ENCODE measurements at regions not wholly inside any gene's neighbourhood (a gene's known extent, or its start where the extent isn't known, plus 50 kb on each side); places are given as distances from the start of the nearest gene placed in this dataset.

- Histone ChIP-seq H3K79me2 (ENCODE audit: insufficient read depth, low read length) (no peaks in the 10 kb centered on the region), H4K20me1 (ENCODE audit: insufficient read depth) (no peaks in the 10 kb centered on the region), H3K4me3 (replicated peaks in 1 of 2; ENCODE audit: low read depth in 1 of 2, low read length in 2 of 2) (no peak overlapping the region), H3K27me3 (ENCODE audit: insufficient read depth, low read length) (no peaks in the 10 kb centered on the region), H3K4me1 (ENCODE audit: control insufficient read depth in 1 of 2, insufficient read depth in 2 of 2, low read length in 2 of 2) (peaks cover 0 to 3% of the 10 kb centered on the region in 2 experiments; a peak in 1 of 4 replicates), H3K9ac (ENCODE audit: low read length) (no peak overlapping the region), H2AFZ (ENCODE audit: low read depth, low read length, poor library complexity, severe bottlenecking) (no peak overlapping the region), H3K9me3 (ENCODE audit: control insufficient read depth in 1 of 2, insufficient read depth in 1 of 2, low read depth in 1 of 2, low read length in 2 of 2) (no peaks in the 10 kb centered on the region), H3K9me2 (ENCODE audit: insufficient read depth) (no peaks in the 10 kb centered on the region), H3K36me3 (ENCODE audit: control insufficient read depth in 1 of 2, insufficient read depth in 2 of 2, low read length in 2 of 2) (no peaks in the 10 kb centered on the region), H3K27ac (ENCODE audit: low read depth, low read length) (no peak overlapping the region), H3K4me2 (ENCODE audit: low read length) (no peak overlapping the region)
- ChIA-PET POLR2A (no interaction called here), CTCF (interaction anchor here (1.0 kb wide), 1 partner anchor 10 kb away, joined by 3 read pairs; no protein-coding TSS in a partner anchor), RAD21 (ENCODE audit: low non-redundant PET in 1 of 2, low total read pairs in 2 of 2, uncharacterized antibody in 2 of 2, unreplicated experiment in 2 of 2) (no interaction called here)
- no TSS peak for BruUV-seq (replicated peaks)
- no peak for TF ChIP-seq POLR2AphosphoS5 (IDR thresholded peaks at IDR 0.05; ENCODE audit: low read depth, low read length)
- TF ChIP-seq ATF3 (IDR thresholded peaks at IDR 0.05) = no peak
- TF ChIP-seq EGR1 (IDR thresholded peaks at IDR 0.05; ENCODE audit: low read depth) = no peak
- ATAC-seq = no peak
- no peak for DNase-seq (ENCODE audit: low read depth, low spot score)
- intact Hi-C loops (cut with micrococcal nuclease) = no loop called here
Measured at GRCh38 chr12:68402422-68402821, 70.3 kb upstream of the MDM1 start.

GRCh38 chr12:68403296-68403695 lies 71.1 kb upstream of the MDM1 start:
- DNase-seq (ENCODE audit: low read depth, low spot score) = no peak
- POLR2A ChIA-PET = no interaction called here
- H3K27me3 ChIP-seq (ENCODE audit: insufficient read depth, low read length) = no peaks in the 10 kb centered on the region
- no peak overlapping the region for H3K4me3 ChIP-seq (replicated peaks in 1 of 2; ENCODE audit: low read depth in 1 of 2, low read length in 2 of 2)
- no peak overlapping the region for H3K27ac ChIP-seq (ENCODE audit: low read depth, low read length)
- no peaks in the 10 kb centered on the region for H3K36me3 ChIP-seq (ENCODE audit: control insufficient read depth in 1 of 2, insufficient read depth in 2 of 2, low read length in 2 of 2)
- no peak for TF ChIP-seq CTCF (IDR thresholded peaks at IDR 0.05 in 2 of 3, conservative IDR thresholded peaks at IDR 0.05 in 1 of 3; ENCODE audit: borderline replicate concordance in 1 of 3, insufficient read depth in 1 of 3, low read depth in 2 of 3, low read length in 2 of 3)
- no peak for TF ChIP-seq ZFX (IDR thresholded peaks at IDR 0.05)
- TF ChIP-seq ATF3 (IDR thresholded peaks at IDR 0.05) = no peak
- no peak for TF ChIP-seq ZBTB33 (IDR thresholded peaks at IDR 0.05; ENCODE audit: extremely low read depth, insufficient replicate concordance, low read length)
- TF ChIP-seq MAX (IDR thresholded peaks at IDR 0.05) = no peak
- TF ChIP-seq ZNF274 (IDR thresholded peaks at IDR 0.05; ENCODE audit: low read depth, low read length) = no peak
- RAD21 ChIA-PET (ENCODE audit: low non-redundant PET in 1 of 2, low total read pairs in 2 of 2, uncharacterized antibody in 2 of 2, unreplicated experiment in 2 of 2) = no interaction called here
- no peak overlapping the region for H2AFZ ChIP-seq (ENCODE audit: low read depth, low read length, poor library complexity, severe bottlenecking)
- no TSS peak for BruUV-seq (replicated peaks)
- H3K9me3 ChIP-seq (ENCODE audit: control insufficient read depth in 1 of 2, insufficient read depth in 1 of 2, low read depth in 1 of 2, low read length in 2 of 2) = no peaks in the 10 kb centered on the region
- H3K9me2 ChIP-seq (ENCODE audit: insufficient read depth) = no peaks in the 10 kb centered on the region
- H3K4me1 ChIP-seq (ENCODE audit: control insufficient read depth in 1 of 2, insufficient read depth in 2 of 2, low read length in 2 of 2) = peaks cover 0 to 3% of the 10 kb centered on the region in 2 experiments; a peak in 1 of 4 replicates
- no peak overlapping the region for H3K4me2 ChIP-seq (ENCODE audit: low read length)
- no peaks in the 10 kb centered on the region for H4K20me1 ChIP-seq (ENCODE audit: insufficient read depth)
- CTCF ChIA-PET = no interaction called here
- no peak for ATAC-seq
- no peaks in the 10 kb centered on the region for H3K79me2 ChIP-seq (ENCODE audit: insufficient read depth, low read length)
- H3K9ac ChIP-seq (ENCODE audit: low read length) = no peak overlapping the region
- intact Hi-C loops (cut with micrococcal nuclease) = no loop called here
